HepG2 (cell line): ENCODE measurements at regions not wholly inside any gene's neighbourhood (a gene's known extent, or its start where the extent isn't known, plus 50 kb on each side); places are given as distances from the start of the nearest gene placed in this dataset.

Experiments used
- ATAC-seq: fragments of 200-7000 bp; cut with Tn5 transposase; 3 replicates; pipeline ENCODE4 v1.9.1; 2020; ENCODE audit warnings: mild to moderate bottlenecking, moderate library complexity
- BruUV-seq: library from RNA; stranded (reverse); fragments of 400-500 nt; replicated peaks from 2 replicates; lab custom pipeline; 2021; lab: Mats Ljungman, UMichigan
- CTCF ChIA-PET: fragments of 300-600 bp; formaldehyde crosslinking; extraction: SDS; loops from one replicate; lab custom pipeline; 2021; ENCODE audit warnings: low total read pairs, inconsistent platforms, low intra/inter-chr PET ratio; lab: Yijun Ruan, JAX
- POLR2A ChIA-PET: fragments of 350-600 bp; sonication (Branson Sonifier 250); formaldehyde crosslinking; loops from one replicate; lab custom pipeline; 2020; ENCODE audit warnings: antibody characterized with exemption, inconsistent platforms; lab: Yijun Ruan, JAX
- DNase-seq: peaks from one replicate; pipeline ENCODE4 v3.0.0-alpha.2; 2015; ENCODE audit warnings: low spot score
- FAIRE-seq: peaks from 3 replicates; lab custom pipeline; 2011; peaks lifted over from hg19 to GRCh38; lab: Jason Lieb, UNC
- H2AFZ ChIP-seq: one replicate; pipeline ENCODE4 v1.6.1; 2011; ENCODE audit warnings: low read length, inconsistent platforms
- H3K27ac ChIP-seq: fragments of 300-600 bp; 3 replicates; pipeline ENCODE4 v1.8.0; 2011; ENCODE audit warnings: mixed run types, mild to moderate bottlenecking, mixed read lengths, low read length, inconsistent platforms; ENCODE audit not compliant: insufficient read depth; ENCODE audit errors: extremely low read length
- H3K27me3 ChIP-seq, 2 experiments: fragments of 200-600 bp in 1 of 2; 2 replicates in 1 of 2; 3 replicates in 1 of 2; pipeline versions ENCODE4 v1.6.0 to v1.8.0; 2011; ENCODE audit warnings: low read length in 2 of 2, mild to moderate bottlenecking in 2 of 2, moderate library complexity in 2 of 2, inconsistent platforms in 1 of 2; ENCODE audit not compliant: insufficient read depth in 2 of 2, control insufficient read depth in 1 of 2
- H3K36me3 ChIP-seq, 2 experiments: fragments of 200-600 bp in 1 of 2; replicated peaks in 1 of 2; 2 replicates in 1 of 2; 3 replicates in 1 of 2; pipeline versions ENCODE4 v1.5.1 to v1.8.0; 2011; ENCODE audit warnings: low read length in 2 of 2, inconsistent platforms in 1 of 2; ENCODE audit not compliant: insufficient read depth in 2 of 2, control insufficient read depth in 1 of 2
- H3K4me1 ChIP-seq: 2 replicates; pipeline ENCODE4 v1.5.1; 2012; ENCODE audit warnings: low read length, inconsistent platforms; ENCODE audit not compliant: insufficient read depth
- H3K4me2 ChIP-seq: 2 replicates; pipeline ENCODE4 v1.6.0; 2011; ENCODE audit warnings: low read depth, low read length, inconsistent platforms
- H3K4me3 ChIP-seq, 3 experiments: fragments of 200-600 bp in 1 of 3; sonication (generic), shearing (Covaris generic) in 1 of 3; replicated peaks in 1 of 3; 2 replicates each; pipeline ENCODE4 v1.5.1; 2011 to 2016; ENCODE audit warnings: low read length in 3 of 3, inconsistent platforms in 2 of 3, low read depth in 2 of 3, mild to moderate bottlenecking in 2 of 3, control low read depth in 1 of 3, mixed read lengths in 1 of 3; ENCODE audit not compliant: insufficient read depth in 1 of 3
- H3K79me2 ChIP-seq: one replicate; pipeline ENCODE4 v1.6.1; 2011; ENCODE audit warnings: low read length, inconsistent platforms; ENCODE audit not compliant: insufficient read depth
- H3K9ac ChIP-seq: 2 replicates; pipeline ENCODE4 v1.6.0; 2011; ENCODE audit warnings: mild to moderate bottlenecking, low read depth, low read length, inconsistent platforms; ENCODE audit not compliant: insufficient read depth
- H3K9me3 ChIP-seq: 2 replicates; pipeline ENCODE4 v1.5.1; 2012; ENCODE audit warnings: mild to moderate bottlenecking, low read length
- H4K20me1 ChIP-seq: 2 replicates; pipeline ENCODE4 v1.6.0; 2011; ENCODE audit warnings: inconsistent platforms, mild to moderate bottlenecking, low read length, moderate library complexity; ENCODE audit not compliant: insufficient read depth
- CEBPB ChIP-seq: IDR thresholded peaks from 2 replicates; pipeline ENCODE4 v1.6.1; 2011; ENCODE audit warnings: low read depth, low read length, improper control_type of control experiment, borderline replicate concordance
- ETV5 ChIP-seq: IDR thresholded peaks from 2 replicates; pipeline ENCODE4 v1.6.1; 2018; ENCODE audit warnings: missing biosample characterization, missing genetic modification reagents, inconsistent platforms, borderline replicate concordance
- FLYWCH1 ChIP-seq: sonication (generic); formaldehyde crosslinking; IDR thresholded peaks from 2 replicates; pipeline ENCODE4 v1.8.1; 2023; ENCODE audit warnings: mild to moderate bottlenecking, missing genetic modification reagents
- KAT8 ChIP-seq: IDR thresholded peaks from 2 replicates; pipeline ENCODE4 v1.6.1; 2016; ENCODE audit warnings: missing genetic modification reagents, missing compliant biosample characterization
- MAFF ChIP-seq: IDR thresholded peaks from 2 replicates; pipeline ENCODE4 v1.6.1; 2011; ENCODE audit warnings: low read depth, low read length, improper control_type of control experiment
- MAFK ChIP-seq, 2 experiments: IDR thresholded peaks in 1 of 2; conservative IDR thresholded peaks in 1 of 2; 2 replicates each; pipeline ENCODE4 v1.6.1; 2011; ENCODE audit warnings: improper control_type of control experiment in 2 of 2, low read length in 2 of 2
- NPAS2 ChIP-seq: sonication (generic); formaldehyde crosslinking; IDR thresholded peaks from 2 replicates; pipeline ENCODE4 v1.8.0; 2022; ENCODE audit warnings: mild to moderate bottlenecking, missing genetic modification reagents, borderline replicate concordance
- ZFP1 ChIP-seq: IDR thresholded peaks from 2 replicates; pipeline ENCODE4 v1.6.1; 2016
- ZNF253 ChIP-seq: sonication (generic); formaldehyde crosslinking; IDR thresholded peaks from 2 replicates; pipeline ENCODE4 v1.8.0; 2022; ENCODE audit warnings: mild to moderate bottlenecking, missing genetic modification reagents, borderline replicate concordance
- WGBS: methylation state at CpG from one replicate; pipeline ENCODE4 v1.1.6; 2017; ENCODE audit warnings: low lambda C conversion rate; 5-methylcytosine and 5-hydroxymethylcytosine counted together
- in situ Hi-C: cut with HindIII; loops from 2 replicates; pipeline ENCODE4 v1.10.0; 2017; ENCODE audit warnings: low pct_unique_long_range_greater_than_20kb; ENCODE audit not compliant: extremely low pct_ligation_motif_present
- intact Hi-C: fragments of 100-400 bp; cut with micrococcal nuclease; formaldehyde crosslinking; loops from one replicate; pipeline ENCODE4 v1.10.0; 2022; ENCODE audit not compliant: unreplicated experiment
- TF ChIP-seq, protein P1 (sequence below): sonication (generic); formaldehyde crosslinking; IDR thresholded peaks from 2 replicates; pipeline ENCODE4 v1.5.1; 2020; ENCODE audit warnings: missing genetic modification reagents, mild to moderate bottlenecking, borderline replicate concordance

DNA sequence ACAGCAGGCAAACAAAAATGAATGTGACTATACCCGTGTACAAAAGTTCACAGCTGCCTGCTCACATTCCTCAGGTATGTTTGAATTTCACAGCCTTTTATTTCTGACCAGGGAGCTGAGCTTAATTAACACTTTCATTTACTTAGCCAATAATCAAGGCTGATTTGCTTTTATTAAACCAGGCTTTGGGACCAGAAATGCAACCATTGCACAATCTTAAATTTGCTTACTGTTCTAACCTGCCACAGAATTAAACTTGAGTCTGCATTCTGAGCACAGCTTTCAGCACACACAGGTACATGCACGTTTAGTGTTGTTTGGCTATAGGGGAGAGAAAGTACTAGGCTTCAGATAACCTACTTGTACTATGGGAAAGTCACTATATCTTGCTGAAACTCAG, 372.4 kb upstream of the ATP5MC3 start:
- no peaks in the 10 kb centered on the region for H4K20me1 ChIP-seq
- TF ChIP-seq NPAS2 = no peak
- TF ChIP-seq ETV5 = no peak
- no peak for TF ChIP-seq KAT8 (CRISPR knock-in tag)
- TF ChIP-seq MAFF = peak; percentile 39; the same call in 1 of the 2 replicates
- peak; percentile 60 for TF ChIP-seq CEBPB
- TF ChIP-seq, protein P1, sequence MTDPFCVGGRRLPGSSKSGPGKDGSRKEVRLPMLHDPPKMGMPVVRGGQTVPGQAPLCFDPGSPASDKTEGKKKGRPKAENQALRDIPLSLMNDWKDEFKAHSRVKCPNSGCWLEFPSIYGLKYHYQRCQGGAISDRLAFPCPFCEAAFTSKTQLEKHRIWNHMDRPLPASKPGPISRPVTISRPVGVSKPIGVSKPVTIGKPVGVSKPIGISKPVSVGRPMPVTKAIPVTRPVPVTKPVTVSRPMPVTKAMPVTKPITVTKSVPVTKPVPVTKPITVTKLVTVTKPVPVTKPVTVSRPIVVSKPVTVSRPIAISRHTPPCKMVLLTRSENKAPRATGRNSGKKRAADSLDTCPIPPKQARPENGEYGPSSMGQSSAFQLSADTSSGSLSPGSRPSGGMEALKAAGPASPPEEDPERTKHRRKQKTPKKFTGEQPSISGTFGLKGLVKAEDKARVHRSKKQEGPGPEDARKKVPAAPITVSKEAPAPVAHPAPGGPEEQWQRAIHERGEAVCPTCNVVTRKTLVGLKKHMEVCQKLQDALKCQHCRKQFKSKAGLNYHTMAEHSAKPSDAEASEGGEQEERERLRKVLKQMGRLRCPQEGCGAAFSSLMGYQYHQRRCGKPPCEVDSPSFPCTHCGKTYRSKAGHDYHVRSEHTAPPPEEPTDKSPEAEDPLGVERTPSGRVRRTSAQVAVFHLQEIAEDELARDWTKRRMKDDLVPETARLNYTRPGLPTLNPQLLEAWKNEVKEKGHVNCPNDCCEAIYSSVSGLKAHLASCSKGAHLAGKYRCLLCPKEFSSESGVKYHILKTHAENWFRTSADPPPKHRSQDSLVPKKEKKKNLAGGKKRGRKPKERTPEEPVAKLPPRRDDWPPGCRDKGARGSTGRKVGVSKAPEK = no peak
- no peak for TF ChIP-seq ZFP1
- TF ChIP-seq FLYWCH1 = no peak
- TF ChIP-seq ZNF253 = no peak
- peak in 1 of 2 experiments; percentile 61; a peak in 2 of 4 replicates for TF ChIP-seq MAFK (conservative IDR thresholded peaks at IDR 0.05 in 1 of 2, IDR thresholded peaks at IDR 0.05 in 1 of 2; ENCODE audit: low read length in 2 of 2)
- TF ChIP-seq, all 625 proteins: peak for 3
- no peak overlapping the region for H3K4me3 ChIP-seq
- no TSS peak for BruUV-seq
- H3K79me2 ChIP-seq = no peaks in the 10 kb centered on the region
- no peak for ATAC-seq
- no peak overlapping the region for H2AFZ ChIP-seq
- no peaks in the 10 kb centered on the region for H3K9me3 ChIP-seq
- H3K27ac ChIP-seq = no peak overlapping the region
- ChIA-PET CTCF (no interaction called here), POLR2A (no interaction called here)
- H3K36me3 ChIP-seq = no peaks in the 10 kb centered on the region
- in situ Hi-C loops (no loop called here), intact Hi-C loops (no loop called here)
- H3K4me1 ChIP-seq = no peaks in the 10 kb centered on the region
- 2% methylated on average over 2 of the region's 2 CpGs for WGBS
- no peak for FAIRE-seq
- H3K9ac ChIP-seq = no peak overlapping the region
- H3K27me3 ChIP-seq = peaks cover 0 to 13% of the 10 kb centered on the region in 2 experiments; a peak in 3 of 5 replicates
- no peak for DNase-seq
- no peak overlapping the region for H3K4me2 ChIP-seq
